ENCODE measurements at regions not wholly inside any gene's neighbourhood (a gene's known extent, or its start where the extent isn't known, plus 50 kb on each side); places are given as distances from the start of the nearest gene placed in this dataset.

GRCh38 chr16:5442054-5442453, 344.5 kb upstream of the EEF2KMT start:
- TF ChIP-seq POLR2A (IDR thresholded peaks at IDR 0.05; ENCODE audit: extremely low read depth, insufficient read length): no peak
- no peak for TF ChIP-seq CTCF (IDR thresholded peaks at IDR 0.05; ENCODE audit: low read depth, low read length)
- TF ChIP-seq MAX (IDR thresholded peaks at IDR 0.05; ENCODE audit: low read depth, low read length): no peak
- TF ChIP-seq MYC (IDR thresholded peaks at IDR 0.05; ENCODE audit: low read depth, low read length): no peak
